OCI-LY1 (cell line): ENCODE measurements at regions not wholly inside any gene's neighbourhood (a gene's known extent, or its start where the extent isn't known, plus 50 kb on each side); places are given as distances from the start of the nearest gene placed in this dataset.

Source experiments
- EZH2 ChIP-seq: fragments of 200-600 bp; sonication (generic), shearing (Covaris generic); IDR thresholded peaks from 2 replicates; pipeline ENCODE4 v1.8.0; 2017; ENCODE audit warnings: borderline replicate concordance, mixed run types, mild to moderate bottlenecking, antibody characterized with exemption, low read length, moderate library complexity, mixed read lengths
- TF ChIP-seq, protein P1 (sequence below): fragments of 200-600 bp; sonication (generic), shearing (Covaris generic); IDR thresholded peaks from 2 replicates; pipeline ENCODE4 v1.5.1; 2017; ENCODE audit warnings: mild to moderate bottlenecking, antibody characterized with exemption, low read length, moderate library complexity, mixed read lengths

DNA sequence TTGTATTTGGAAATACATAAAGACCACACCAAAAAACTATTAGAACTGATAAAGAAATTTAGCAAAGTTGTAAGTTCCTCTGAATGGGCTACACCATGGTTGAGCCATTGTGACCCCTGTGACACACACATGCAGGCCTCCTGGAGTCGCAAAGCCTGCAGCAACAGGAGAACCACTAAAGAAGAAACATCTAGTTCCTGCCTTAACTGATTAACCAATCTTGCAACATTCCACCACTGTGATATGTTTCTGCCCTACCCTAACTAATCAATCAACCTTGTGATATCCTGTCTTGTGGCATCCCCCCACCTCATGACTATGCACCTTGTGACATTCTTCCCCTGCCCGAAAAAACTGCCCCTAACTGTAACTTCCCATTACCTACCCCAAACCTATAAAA is 401.8 kb downstream of the PRDM5 start:
- TF ChIP-seq, protein P1, sequence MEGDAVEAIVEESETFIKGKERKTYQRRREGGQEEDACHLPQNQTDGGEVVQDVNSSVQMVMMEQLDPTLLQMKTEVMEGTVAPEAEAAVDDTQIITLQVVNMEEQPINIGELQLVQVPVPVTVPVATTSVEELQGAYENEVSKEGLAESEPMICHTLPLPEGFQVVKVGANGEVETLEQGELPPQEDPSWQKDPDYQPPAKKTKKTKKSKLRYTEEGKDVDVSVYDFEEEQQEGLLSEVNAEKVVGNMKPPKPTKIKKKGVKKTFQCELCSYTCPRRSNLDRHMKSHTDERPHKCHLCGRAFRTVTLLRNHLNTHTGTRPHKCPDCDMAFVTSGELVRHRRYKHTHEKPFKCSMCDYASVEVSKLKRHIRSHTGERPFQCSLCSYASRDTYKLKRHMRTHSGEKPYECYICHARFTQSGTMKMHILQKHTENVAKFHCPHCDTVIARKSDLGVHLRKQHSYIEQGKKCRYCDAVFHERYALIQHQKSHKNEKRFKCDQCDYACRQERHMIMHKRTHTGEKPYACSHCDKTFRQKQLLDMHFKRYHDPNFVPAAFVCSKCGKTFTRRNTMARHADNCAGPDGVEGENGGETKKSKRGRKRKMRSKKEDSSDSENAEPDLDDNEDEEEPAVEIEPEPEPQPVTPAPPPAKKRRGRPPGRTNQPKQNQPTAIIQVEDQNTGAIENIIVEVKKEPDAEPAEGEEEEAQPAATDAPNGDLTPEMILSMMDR, result no peak
- TF ChIP-seq EZH2, result no peak
